DOHH2 (cell line): ENCODE measurements at regions not wholly inside any gene's neighbourhood (a gene's known extent, or its start where the extent isn't known, plus 50 kb on each side); places are given as distances from the start of the nearest gene placed in this dataset.
"Not testable (repeated sequence)": the region's sequence is repeated elsewhere in the genome, so short reads cannot be mapped to it uniquely, and the experiment has no call there.

Experiments
- H3F3A ChIP-seq: fragments of 200-600 bp; sonication (generic), shearing (Covaris generic); 2 replicates; pipeline ENCODE4 v1.6.0; 2016; ENCODE audit warnings: antibody characterized with exemption, mild to moderate bottlenecking; ENCODE audit not compliant: control insufficient read depth, insufficient read depth
- H3K27ac ChIP-seq: fragments of 200-600 bp; sonication (generic); 2 replicates; pipeline ENCODE4 v1.5.1; 2014; ENCODE audit warnings: low read depth, mild to moderate bottlenecking, low read length, moderate library complexity
- H3K27me3 ChIP-seq: fragments of 200-600 bp; sonication (generic); 2 replicates; pipeline ENCODE4 v1.6.1; 2014; ENCODE audit warnings: mild to moderate bottlenecking, low read length, mixed read lengths; ENCODE audit not compliant: control insufficient read depth
- H3K36me3 ChIP-seq: fragments of 200-600 bp; sonication (generic); 2 replicates; pipeline ENCODE4 v1.6.1; 2014; ENCODE audit warnings: mild to moderate bottlenecking, low read length, moderate library complexity, mixed read lengths; ENCODE audit not compliant: control insufficient read depth
- H3K4me1 ChIP-seq: fragments of 200-600 bp; sonication (generic); 2 replicates; pipeline ENCODE4 v1.6.1; 2014; ENCODE audit warnings: mild to moderate bottlenecking, low read length, mixed read lengths; ENCODE audit not compliant: control insufficient read depth
- H3K4me2 ChIP-seq: fragments of 200-600 bp; sonication (generic); 2 replicates; pipeline ENCODE4 v1.6.0; 2014; ENCODE audit warnings: mild to moderate bottlenecking, low read length, moderate library complexity
- H3K4me3 ChIP-seq: fragments of 200-600 bp; sonication (generic); 2 replicates; pipeline ENCODE4 v1.5.1; 2014; ENCODE audit warnings: mild to moderate bottlenecking, low read length, mixed read lengths
- H3K79me2 ChIP-seq: fragments of 200-600 bp; sonication (generic); 2 replicates; pipeline ENCODE4 v1.6.1; 2014; ENCODE audit warnings: mild to moderate bottlenecking, low read length, mixed read lengths; ENCODE audit not compliant: control insufficient read depth
- H3K9me2 ChIP-seq: fragments of 200-600 bp; sonication (generic); replicated peaks from 2 replicates; pipeline ENCODE4 v1.6.1; 2014; ENCODE audit warnings: mild to moderate bottlenecking, low read length, mixed read lengths; ENCODE audit not compliant: control insufficient read depth
- H3K9me3 ChIP-seq: fragments of 200-600 bp; sonication (generic); 2 replicates; pipeline ENCODE4 v1.6.1; 2014; ENCODE audit warnings: antibody characterized with exemption, low read length, mixed read lengths; ENCODE audit not compliant: control insufficient read depth, insufficient read depth
- H4K20me1 ChIP-seq: fragments of 200-600 bp; sonication (generic); 2 replicates; pipeline ENCODE4 v1.6.0; 2014; ENCODE audit warnings: low read depth, mild to moderate bottlenecking, antibody characterized with exemption, low read length, moderate library complexity; ENCODE audit not compliant: control insufficient read depth, insufficient read depth
- EZH2phosphoT487 ChIP-seq: fragments of 200-600 bp; sonication (generic); IDR thresholded peaks from 2 replicates; pipeline ENCODE4 v1.6.1; 2017; ENCODE audit warnings: borderline replicate concordance, mild to moderate bottlenecking, antibody characterized with exemption, low read length, moderate library complexity, mixed read lengths
- TF ChIP-seq, protein P1 (sequence below): fragments of 200-600 bp; sonication (generic); IDR thresholded peaks from one replicate; pipeline ENCODE4 v1.5.1; 2014; ENCODE audit warnings: antibody characterized with exemption, mild to moderate bottlenecking, low read depth, low read length; ENCODE audit not compliant: poor library complexity, severe bottlenecking

DNA sequence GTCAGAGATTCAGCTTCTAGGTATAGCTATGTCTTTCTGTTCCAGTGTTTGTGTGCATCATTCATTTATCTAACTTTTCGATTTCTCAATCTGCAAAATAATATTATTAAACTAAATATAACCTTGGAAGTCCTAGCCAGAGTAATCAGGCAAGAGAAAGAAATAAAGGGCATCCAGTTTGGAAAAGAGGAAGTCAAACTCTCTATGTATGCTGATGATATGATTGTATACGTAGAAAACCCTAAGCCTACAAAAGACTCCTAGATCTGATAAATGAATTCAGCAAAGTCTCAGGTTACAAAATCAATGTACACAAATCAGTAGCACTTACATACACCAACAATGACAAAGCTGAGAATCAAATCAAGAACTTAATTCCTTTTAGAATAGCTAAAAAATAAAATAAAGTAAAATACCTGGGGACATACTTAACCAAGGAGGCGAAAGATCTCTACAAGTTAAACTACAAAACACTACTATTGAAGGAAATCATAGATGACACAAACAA lies 718.2 kb downstream of the NTRK3 start:
- no peaks in the 10 kb centered on the region for H3F3A ChIP-seq
- H4K20me1 ChIP-seq = no peaks in the 10 kb centered on the region
- H3K9me2 ChIP-seq = no peaks in the 10 kb centered on the region
- no peaks in the 10 kb centered on the region for H3K27me3 ChIP-seq
- H3K36me3 ChIP-seq = no peaks in the 10 kb centered on the region
- H3K4me3 ChIP-seq = no peak overlapping the region
- H3K79me2 ChIP-seq = no peaks in the 10 kb centered on the region
- no peak overlapping the region for H3K27ac ChIP-seq
- H3K4me2 ChIP-seq = no peak overlapping the region
- TF ChIP-seq, protein P1, sequence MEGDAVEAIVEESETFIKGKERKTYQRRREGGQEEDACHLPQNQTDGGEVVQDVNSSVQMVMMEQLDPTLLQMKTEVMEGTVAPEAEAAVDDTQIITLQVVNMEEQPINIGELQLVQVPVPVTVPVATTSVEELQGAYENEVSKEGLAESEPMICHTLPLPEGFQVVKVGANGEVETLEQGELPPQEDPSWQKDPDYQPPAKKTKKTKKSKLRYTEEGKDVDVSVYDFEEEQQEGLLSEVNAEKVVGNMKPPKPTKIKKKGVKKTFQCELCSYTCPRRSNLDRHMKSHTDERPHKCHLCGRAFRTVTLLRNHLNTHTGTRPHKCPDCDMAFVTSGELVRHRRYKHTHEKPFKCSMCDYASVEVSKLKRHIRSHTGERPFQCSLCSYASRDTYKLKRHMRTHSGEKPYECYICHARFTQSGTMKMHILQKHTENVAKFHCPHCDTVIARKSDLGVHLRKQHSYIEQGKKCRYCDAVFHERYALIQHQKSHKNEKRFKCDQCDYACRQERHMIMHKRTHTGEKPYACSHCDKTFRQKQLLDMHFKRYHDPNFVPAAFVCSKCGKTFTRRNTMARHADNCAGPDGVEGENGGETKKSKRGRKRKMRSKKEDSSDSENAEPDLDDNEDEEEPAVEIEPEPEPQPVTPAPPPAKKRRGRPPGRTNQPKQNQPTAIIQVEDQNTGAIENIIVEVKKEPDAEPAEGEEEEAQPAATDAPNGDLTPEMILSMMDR = no peak
- TF ChIP-seq EZH2phosphoT487 = no peak
- no peaks in the 10 kb centered on the region for H3K4me1 ChIP-seq
- H3K9me3 ChIP-seq = no peaks in the 10 kb centered on the region

DNA sequence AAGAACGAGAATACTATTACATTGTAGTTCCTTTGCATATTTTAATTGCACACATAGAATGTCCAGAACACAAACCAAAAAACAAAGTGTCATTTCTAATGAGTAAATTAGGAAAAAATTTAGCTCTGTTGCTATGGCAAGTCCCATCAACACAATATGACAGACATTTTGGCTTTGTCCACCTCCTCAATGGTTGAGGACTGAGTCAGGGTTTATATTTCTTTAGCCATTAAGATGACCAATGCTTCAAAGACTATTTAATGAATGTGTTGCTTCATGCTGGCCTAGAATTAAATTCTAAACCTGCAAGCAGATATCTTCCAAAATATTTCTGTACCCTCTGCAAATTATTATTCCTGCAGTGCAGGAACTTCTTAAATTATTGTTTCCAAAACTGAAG lies 719.2 kb downstream of the NTRK3 start:
- H3K4me3 ChIP-seq = no peak overlapping the region
- H3K79me2 ChIP-seq = no peaks in the 10 kb centered on the region
- TF ChIP-seq, protein P1 = no peak
- no peak overlapping the region for H3K27ac ChIP-seq
- no peaks in the 10 kb centered on the region for H3K4me1 ChIP-seq
- no peaks in the 10 kb centered on the region for H3K9me2 ChIP-seq
- H3K27me3 ChIP-seq = no peaks in the 10 kb centered on the region
- no peaks in the 10 kb centered on the region for H3F3A ChIP-seq
- no peak overlapping the region for H3K4me2 ChIP-seq
- no peaks in the 10 kb centered on the region for H4K20me1 ChIP-seq
- H3K9me3 ChIP-seq = no peaks in the 10 kb centered on the region
- H3K36me3 ChIP-seq = no peaks in the 10 kb centered on the region

DNA sequence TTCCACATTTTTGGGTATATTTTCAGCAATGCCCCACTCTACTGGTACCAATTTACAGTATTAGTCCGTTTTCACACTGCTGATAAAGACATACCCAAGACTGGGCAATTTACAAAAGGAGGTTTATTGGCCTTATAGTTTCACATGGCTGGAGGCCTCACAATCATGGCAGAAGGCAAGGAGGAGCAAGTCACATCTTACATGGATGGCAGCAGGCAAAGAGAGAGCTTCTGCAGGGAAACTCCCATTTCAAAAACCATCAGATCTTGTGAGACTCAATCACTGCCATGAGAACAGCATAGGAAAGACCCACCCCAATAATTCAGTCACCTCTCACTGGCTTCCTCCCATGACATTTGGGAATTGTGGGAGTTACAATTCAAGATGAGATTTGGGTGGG lies 722.9 kb downstream of the NTRK3 start:
- not testable (repeated sequence) for H3K27me3 ChIP-seq, H3K4me1 ChIP-seq

DNA sequence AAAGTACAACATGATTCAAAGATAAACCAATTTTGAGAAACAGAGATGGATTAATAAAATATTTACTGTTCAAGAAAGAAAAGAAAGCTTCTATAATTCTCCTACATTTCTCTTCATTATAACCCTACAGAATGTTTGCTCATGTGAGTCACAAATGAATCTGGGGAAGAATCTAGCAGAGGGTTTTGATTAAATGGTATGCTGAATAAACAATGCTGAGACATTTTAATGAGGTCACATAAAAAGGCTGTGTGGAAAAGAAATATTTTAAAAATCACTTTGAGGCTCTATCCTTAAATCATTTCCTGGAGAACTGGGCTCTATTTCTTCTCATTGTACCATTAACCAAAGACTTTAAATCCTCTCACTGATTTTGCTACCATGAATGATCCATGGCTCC lies 727.7 kb downstream of the NTRK3 start:
- no peak overlapping the region for H3K4me2 ChIP-seq
- no peak for TF ChIP-seq EZH2phosphoT487
- TF ChIP-seq, protein P1 = no peak
- H3K36me3 ChIP-seq = no peaks in the 10 kb centered on the region
- H3K4me1 ChIP-seq = no peaks in the 10 kb centered on the region
- no peaks in the 10 kb centered on the region for H3K9me2 ChIP-seq
- no peak overlapping the region for H3K4me3 ChIP-seq
- H3K27me3 ChIP-seq = no peaks in the 10 kb centered on the region
- no peaks in the 10 kb centered on the region for H3K9me3 ChIP-seq
- H3K79me2 ChIP-seq = no peaks in the 10 kb centered on the region
- H4K20me1 ChIP-seq = no peaks in the 10 kb centered on the region
- H3F3A ChIP-seq = no peaks in the 10 kb centered on the region
- no peak overlapping the region for H3K27ac ChIP-seq

More for the DNA sequence above, 722.9 kb downstream of the NTRK3 start:
- not testable (repeated sequence) for H3K27ac ChIP-seq, H3F3A ChIP-seq, H3K36me3 ChIP-seq, H3K9me2 ChIP-seq, H3K79me2 ChIP-seq, H4K20me1 ChIP-seq, H3K4me3 ChIP-seq, H3K4me2 ChIP-seq, H3K9me3 ChIP-seq
